ENCODE measurements at regions not wholly inside any gene's neighbourhood (a gene's known extent, or its start where the extent isn't known, plus 50 kb on each side); places are given as distances from the start of the nearest gene placed in this dataset.

DNA sequence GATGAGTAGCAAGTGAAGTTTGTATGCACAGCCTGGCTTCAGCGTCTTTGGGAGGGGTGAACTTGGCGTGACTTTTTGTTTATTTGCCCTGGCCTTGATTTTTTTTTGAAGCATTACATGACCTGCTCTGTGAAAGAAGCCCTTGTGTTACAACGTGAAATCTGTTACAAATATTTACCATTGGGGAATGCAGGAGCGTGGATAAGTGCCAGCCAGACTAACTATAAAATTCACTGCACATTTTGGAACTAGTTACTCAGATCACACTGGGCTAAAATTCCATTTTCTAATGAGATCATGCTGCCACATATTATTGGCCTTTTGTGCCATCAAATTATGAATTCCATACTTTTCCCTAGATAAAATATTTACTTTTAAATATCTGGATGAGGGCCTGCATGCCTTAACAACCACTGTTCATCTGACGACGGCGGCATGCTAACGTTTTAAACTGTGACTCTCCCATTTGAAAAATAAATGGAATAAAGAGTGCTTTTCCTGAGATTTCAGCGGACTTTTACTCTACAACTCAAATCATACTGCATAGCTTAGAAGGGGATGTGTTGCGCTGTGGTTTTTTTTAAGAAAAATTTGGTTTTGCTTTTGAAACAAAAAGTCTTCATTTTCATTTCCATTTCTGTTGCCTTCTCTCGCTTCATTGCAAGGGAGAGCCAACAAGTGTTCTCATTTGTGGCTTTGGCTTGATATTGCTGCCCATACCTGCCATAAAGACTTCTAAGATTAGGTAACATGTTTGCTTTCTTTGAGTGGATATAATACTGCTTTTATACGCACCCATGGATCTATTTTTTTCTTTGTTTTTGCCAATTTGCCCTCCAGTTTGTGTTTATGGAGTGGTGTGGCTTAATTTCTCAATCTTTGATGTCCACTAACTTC is 352.2 kb downstream of the TFEC start:
- TF ChIP-seq EZH2phosphoT487 (IDR thresholded peaks at IDR 0.05; ENCODE audit: insufficient read depth, low read depth) (no peak), EZH2 (IDR thresholded peaks at IDR 0.05; ENCODE audit: insufficient read depth, poor library complexity, severe bottlenecking) (no peak)

Data from GM23248 (cell line).